SK-N-MC (cell line): ENCODE measurements at regions not wholly inside any gene's neighbourhood (a gene's known extent, or its start where the extent isn't known, plus 50 kb on each side); places are given as distances from the start of the nearest gene placed in this dataset.

Experiments used
- EZH2 ChIP-seq: fragments of 200-600 bp; sonication (generic); IDR thresholded peaks from one replicate; pipeline ENCODE4 v1.6.1; 2017; ENCODE audit warnings: antibody characterized with exemption
- POLR2AphosphoS5 ChIP-seq: IDR thresholded peaks from 2 replicates; pipeline ENCODE4 v1.6.1; 2012; ENCODE audit warnings: mild to moderate bottlenecking, low read depth, low read length, borderline replicate concordance

DNA sequence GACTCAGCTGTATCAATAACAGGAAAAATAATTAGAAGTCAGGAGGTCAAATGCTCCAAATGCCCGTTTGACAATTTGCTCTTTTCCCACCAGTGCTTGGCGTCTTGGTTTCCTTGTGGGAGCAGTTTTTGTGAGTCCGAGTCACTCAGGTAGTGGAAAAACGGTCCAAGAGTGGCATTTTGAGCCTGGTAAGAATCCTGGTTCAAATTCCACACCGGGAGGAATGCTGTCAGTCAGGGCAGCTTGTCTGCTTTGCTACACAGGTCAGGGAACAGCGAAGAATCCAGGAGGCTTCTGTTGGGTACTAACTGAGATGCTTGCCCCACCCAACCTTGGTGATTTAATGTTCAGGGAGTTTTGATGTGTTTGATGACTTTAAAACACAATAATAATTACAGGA is 209.5 kb downstream of the HERPUD2 start:
- TF ChIP-seq POLR2AphosphoS5: no peak
- no peak for TF ChIP-seq EZH2
